ENCODE measurements at regions not wholly inside any gene's neighbourhood (a gene's known extent, or its start where the extent isn't known, plus 50 kb on each side); places are given as distances from the start of the nearest gene placed in this dataset.

DNA sequence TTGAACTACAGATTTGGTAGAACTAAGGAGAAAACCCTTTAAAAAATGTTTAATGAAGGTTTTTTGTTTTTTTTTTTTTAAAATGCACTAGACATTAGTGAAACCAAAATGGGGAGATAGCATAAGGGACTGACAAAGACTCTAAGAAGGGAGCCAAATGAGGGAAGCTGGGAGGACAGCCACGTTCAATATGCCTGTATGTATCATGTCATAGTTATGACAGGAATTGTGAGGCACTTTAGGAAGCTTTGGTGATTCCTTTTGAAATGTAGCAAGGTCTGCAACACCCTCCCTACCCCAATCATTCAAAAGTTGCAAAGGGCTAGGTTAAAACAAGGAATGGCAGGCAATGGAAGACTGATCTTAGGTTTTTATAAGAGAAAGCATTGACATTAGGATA, 526.0 kb downstream of the TLL1 start:
- Histone ChIP-seq H3K4me3 (replicated peaks; ENCODE audit: low read depth, low read length) (no peak overlapping the region), H3K36me3 (ENCODE audit: control insufficient read depth, insufficient read depth, low read length) (no peaks in the 10 kb centered on the region), H3K27me3 (replicated peaks; ENCODE audit: control insufficient read depth, insufficient read depth, low read length) (no peaks in the 10 kb centered on the region)
- DNase-seq (ENCODE audit: extremely low read depth, insufficient read length): no peak
- TF ChIP-seq, protein P1, sequence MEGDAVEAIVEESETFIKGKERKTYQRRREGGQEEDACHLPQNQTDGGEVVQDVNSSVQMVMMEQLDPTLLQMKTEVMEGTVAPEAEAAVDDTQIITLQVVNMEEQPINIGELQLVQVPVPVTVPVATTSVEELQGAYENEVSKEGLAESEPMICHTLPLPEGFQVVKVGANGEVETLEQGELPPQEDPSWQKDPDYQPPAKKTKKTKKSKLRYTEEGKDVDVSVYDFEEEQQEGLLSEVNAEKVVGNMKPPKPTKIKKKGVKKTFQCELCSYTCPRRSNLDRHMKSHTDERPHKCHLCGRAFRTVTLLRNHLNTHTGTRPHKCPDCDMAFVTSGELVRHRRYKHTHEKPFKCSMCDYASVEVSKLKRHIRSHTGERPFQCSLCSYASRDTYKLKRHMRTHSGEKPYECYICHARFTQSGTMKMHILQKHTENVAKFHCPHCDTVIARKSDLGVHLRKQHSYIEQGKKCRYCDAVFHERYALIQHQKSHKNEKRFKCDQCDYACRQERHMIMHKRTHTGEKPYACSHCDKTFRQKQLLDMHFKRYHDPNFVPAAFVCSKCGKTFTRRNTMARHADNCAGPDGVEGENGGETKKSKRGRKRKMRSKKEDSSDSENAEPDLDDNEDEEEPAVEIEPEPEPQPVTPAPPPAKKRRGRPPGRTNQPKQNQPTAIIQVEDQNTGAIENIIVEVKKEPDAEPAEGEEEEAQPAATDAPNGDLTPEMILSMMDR (IDR thresholded peaks at IDR 0.05; ENCODE audit: insufficient read depth, low read length, poor library complexity, severe bottlenecking): no peak

DNA sequence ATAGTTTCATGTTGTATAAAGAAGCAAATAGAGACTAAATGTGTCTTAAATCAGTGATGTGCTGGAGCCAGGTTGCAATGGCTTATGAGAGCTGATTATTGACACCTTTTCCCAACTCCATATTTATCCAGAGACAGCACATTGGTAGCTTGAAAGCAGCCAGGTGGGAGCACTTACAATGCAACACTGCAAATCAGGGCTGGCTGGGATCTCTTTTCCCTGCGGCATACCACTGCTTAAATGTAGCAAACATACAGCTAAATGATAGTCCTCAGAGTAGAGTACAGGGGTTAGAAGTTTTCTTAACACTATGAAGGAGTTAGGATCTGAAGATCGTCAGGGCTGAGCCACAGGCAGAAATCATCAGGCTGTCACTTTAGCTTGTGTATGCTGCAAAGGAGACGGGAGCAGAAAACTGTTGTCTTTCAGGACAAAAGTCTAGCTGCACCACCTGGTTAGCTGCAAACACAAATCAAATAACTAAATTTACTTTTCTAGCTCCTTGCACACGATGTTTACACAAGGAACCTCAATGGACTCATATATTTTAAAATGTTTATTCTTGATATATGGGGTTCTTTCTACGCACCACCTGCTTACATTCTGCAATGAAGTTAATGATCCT, 527.3 kb downstream of the TLL1 start:
- DNase-seq (ENCODE audit: extremely low read depth, insufficient read length): no peak
- Histone ChIP-seq H3K36me3 (ENCODE audit: control insufficient read depth, insufficient read depth, low read length) (no peaks in the 10 kb centered on the region), H3K4me3 (replicated peaks; ENCODE audit: low read depth, low read length) (no peak overlapping the region), H3K27me3 (replicated peaks; ENCODE audit: control insufficient read depth, insufficient read depth, low read length) (no peaks in the 10 kb centered on the region)
- TF ChIP-seq, protein P1 (IDR thresholded peaks at IDR 0.05; ENCODE audit: insufficient read depth, low read length, poor library complexity, severe bottlenecking): no peak

DNA sequence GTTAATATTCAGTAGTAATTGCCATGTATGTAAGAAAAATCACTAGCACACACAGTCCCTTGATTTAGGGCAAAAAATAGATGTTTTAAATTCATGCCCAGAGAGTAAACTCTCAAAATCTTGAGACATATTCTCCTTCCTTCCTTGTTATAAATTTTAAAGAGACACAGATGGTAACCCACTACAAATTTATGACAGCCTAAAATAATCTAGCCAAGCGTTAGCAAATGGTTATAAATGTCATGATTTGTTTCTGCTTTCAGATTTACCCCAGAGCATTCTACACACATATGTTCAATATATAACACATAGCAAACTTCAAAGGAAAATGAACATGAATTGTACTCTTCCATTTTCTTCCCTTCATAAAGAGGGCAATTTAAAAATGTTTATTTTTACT, 540.3 kb downstream of the TLL1 start:
- TF ChIP-seq, protein P1 (IDR thresholded peaks at IDR 0.05; ENCODE audit: insufficient read depth, low read length, poor library complexity, severe bottlenecking): no peak
- no peak for DNase-seq (ENCODE audit: extremely low read depth, insufficient read length)
- no peak overlapping the region for H3K4me3 ChIP-seq (replicated peaks; ENCODE audit: low read depth, low read length)
- no peaks in the 10 kb centered on the region for H3K27me3 ChIP-seq (replicated peaks; ENCODE audit: control insufficient read depth, insufficient read depth, low read length)
- H3K36me3 ChIP-seq (ENCODE audit: control insufficient read depth, insufficient read depth, low read length): no peaks in the 10 kb centered on the region

DNA sequence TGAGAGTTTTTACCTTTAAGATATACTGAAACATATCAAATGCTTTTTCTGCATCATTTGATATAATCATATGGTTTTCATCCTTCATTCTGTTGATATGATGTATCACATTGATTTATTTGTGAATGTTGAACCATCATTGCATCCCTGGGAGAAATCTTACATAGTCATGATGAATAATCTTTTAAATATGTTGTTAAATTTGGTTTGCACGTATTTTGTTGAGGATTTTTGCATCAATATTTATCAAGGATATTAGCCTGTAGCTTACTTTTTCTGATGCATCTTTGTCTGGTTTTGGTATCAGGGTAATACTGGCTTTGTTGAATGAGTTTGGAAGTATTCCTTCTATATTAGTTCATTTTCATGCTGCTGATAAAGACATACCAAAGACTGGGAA, 541.4 kb downstream of the TLL1 start:
- Histone ChIP-seq H3K36me3 (ENCODE audit: control insufficient read depth, insufficient read depth, low read length) (no peaks in the 10 kb centered on the region), H3K27me3 (replicated peaks; ENCODE audit: control insufficient read depth, insufficient read depth, low read length) (no peaks in the 10 kb centered on the region), H3K4me3 (replicated peaks; ENCODE audit: low read depth, low read length) (no peak overlapping the region)
- DNase-seq (ENCODE audit: extremely low read depth, insufficient read length): no peak
- TF ChIP-seq, protein P1 (IDR thresholded peaks at IDR 0.05; ENCODE audit: insufficient read depth, low read length, poor library complexity, severe bottlenecking): no peak

DNA sequence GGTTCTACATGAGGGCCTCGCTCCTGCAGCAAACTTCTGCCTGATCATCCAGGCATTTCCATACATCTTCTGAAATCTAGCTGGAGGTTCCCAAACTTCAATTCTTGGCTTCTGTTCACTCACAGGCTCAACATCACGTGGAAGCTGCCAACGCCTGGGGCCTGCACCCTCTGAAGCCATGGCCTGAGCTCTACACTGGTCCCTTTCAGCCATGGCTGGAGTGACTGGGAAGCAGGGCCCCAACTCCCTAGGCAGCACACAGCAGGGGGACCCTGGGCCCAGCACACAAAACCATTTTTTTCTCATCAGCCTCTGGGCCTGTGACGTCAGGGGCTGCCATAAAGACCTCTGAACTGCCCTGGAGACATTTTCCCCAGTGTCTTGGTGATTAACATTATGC, 542.7 kb downstream of the TLL1 start:
- Histone ChIP-seq H3K4me3 (replicated peaks; ENCODE audit: low read depth, low read length) (no peak overlapping the region), H3K27me3 (replicated peaks; ENCODE audit: control insufficient read depth, insufficient read depth, low read length) (no peaks in the 10 kb centered on the region), H3K36me3 (ENCODE audit: control insufficient read depth, insufficient read depth, low read length) (no peaks in the 10 kb centered on the region)
- DNase-seq (ENCODE audit: extremely low read depth, insufficient read length): no peak
- TF ChIP-seq, protein P1 (IDR thresholded peaks at IDR 0.05; ENCODE audit: insufficient read depth, low read length, poor library complexity, severe bottlenecking): no peak

All from GM06990 (cell line).